Colonic mucosa (tissue), 4 donors: ENCODE measurements at regions not wholly inside any gene's neighbourhood (a gene's known extent, or its start where the extent isn't known, plus 50 kb on each side); places are given as distances from the start of the nearest gene placed in this dataset.

Experiments used
- DNase-seq: peaks from one replicate; pipeline ENCODE4 v3.0.0-alpha.2; 2020
- H3K27ac ChIP-seq: fragments of 200-600 bp; one replicate; pipeline ENCODE4 v1.8.0; 2021
- H3K27me3 ChIP-seq: fragments of 200-600 bp; one replicate; pipeline ENCODE4 v1.8.0; 2021
- H3K36me3 ChIP-seq: fragments of 200-600 bp; one replicate; pipeline ENCODE4 v1.8.0; 2021
- H3K4me1 ChIP-seq: fragments of 200-600 bp; one replicate; pipeline ENCODE4 v1.8.0; 2021; ENCODE audit warnings: mild to moderate bottlenecking
- H3K4me3 ChIP-seq: fragments of 200-600 bp; one replicate; pipeline ENCODE4 v1.8.0; 2021
- H3K9ac ChIP-seq, 2 donors: one replicate each; pipeline ENCODE4 v1.7.0; 2013; ENCODE audit warnings: control low read depth in 2 of 2, low read depth in 2 of 2, low read length in 2 of 2
- H3K9me3 ChIP-seq: fragments of 200-600 bp; one replicate; pipeline ENCODE4 v1.8.0; 2021
- intact Hi-C: fragments of 100-400 bp; cut with DNase I; formaldehyde crosslinking; loops from one replicate; pipeline ENCODE4 v1.14.1; 2022
- TF ChIP-seq, protein P1 (sequence below): fragments of 200-600 bp; IDR thresholded peaks from one replicate; pipeline ENCODE4 v1.8.0; 2022; ENCODE audit warnings: antibody characterized with exemption, mild to moderate bottlenecking
- donor health status: healthy.
- donor health status: DM: no; HTN: no; CAD: no.
- donor health status: DM: no; HTN: no; CAD: no.

- H3K4me1 ChIP-seq = peaks cover 9% of the 10 kb centered on the region
- H3K36me3 ChIP-seq = no peaks in the 10 kb centered on the region
- intact Hi-C loops = loop anchor here (2.0 to 10.0 kb wide), 5 partner anchors 85 to 398 kb away; partner anchors contain the start of gene PERP
- no peaks in the 10 kb centered on the region for H3K27me3 ChIP-seq
- H3K4me3 ChIP-seq = no peak overlapping the region
- no peak overlapping the region for H3K9ac ChIP-seq
- no peaks in the 10 kb centered on the region for H3K9me3 ChIP-seq
- TF ChIP-seq, protein P1, sequence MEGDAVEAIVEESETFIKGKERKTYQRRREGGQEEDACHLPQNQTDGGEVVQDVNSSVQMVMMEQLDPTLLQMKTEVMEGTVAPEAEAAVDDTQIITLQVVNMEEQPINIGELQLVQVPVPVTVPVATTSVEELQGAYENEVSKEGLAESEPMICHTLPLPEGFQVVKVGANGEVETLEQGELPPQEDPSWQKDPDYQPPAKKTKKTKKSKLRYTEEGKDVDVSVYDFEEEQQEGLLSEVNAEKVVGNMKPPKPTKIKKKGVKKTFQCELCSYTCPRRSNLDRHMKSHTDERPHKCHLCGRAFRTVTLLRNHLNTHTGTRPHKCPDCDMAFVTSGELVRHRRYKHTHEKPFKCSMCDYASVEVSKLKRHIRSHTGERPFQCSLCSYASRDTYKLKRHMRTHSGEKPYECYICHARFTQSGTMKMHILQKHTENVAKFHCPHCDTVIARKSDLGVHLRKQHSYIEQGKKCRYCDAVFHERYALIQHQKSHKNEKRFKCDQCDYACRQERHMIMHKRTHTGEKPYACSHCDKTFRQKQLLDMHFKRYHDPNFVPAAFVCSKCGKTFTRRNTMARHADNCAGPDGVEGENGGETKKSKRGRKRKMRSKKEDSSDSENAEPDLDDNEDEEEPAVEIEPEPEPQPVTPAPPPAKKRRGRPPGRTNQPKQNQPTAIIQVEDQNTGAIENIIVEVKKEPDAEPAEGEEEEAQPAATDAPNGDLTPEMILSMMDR = no peak
- no peak overlapping the region for H3K27ac ChIP-seq
- no peak for DNase-seq
Measured at GRCh38 chr6:137707038-137707589, 159.9 kb upstream of the TNFAIP3 start.

- H3K27me3 ChIP-seq = no peaks in the 10 kb centered on the region
- peak overlapping the region; percentile 14 for H3K27ac ChIP-seq
- intact Hi-C loops = loop anchor here (2.0 to 10.0 kb wide), 6 partner anchors 85 to 397 kb away; partner anchors contain the start of genes PERP and TNFAIP3
- H3K36me3 ChIP-seq = no peaks in the 10 kb centered on the region
- peak; percentile 81 for DNase-seq
- H3K4me1 ChIP-seq = peaks cover 9% of the 10 kb centered on the region
- no peak overlapping the region for H3K4me3 ChIP-seq
- H3K9me3 ChIP-seq = no peaks in the 10 kb centered on the region
- TF ChIP-seq, protein P1 = peak; percentile 73
- H3K9ac ChIP-seq = no peak overlapping the region
Measured at GRCh38 chr6:137707590-137708360, 159.3 kb upstream of the TNFAIP3 start.

GRCh38 chr6:137708481-137708880 is 158.6 kb upstream of the TNFAIP3 start:
- no peak for DNase-seq
- no peaks in the 10 kb centered on the region for H3K36me3 ChIP-seq
- TF ChIP-seq, protein P1 = no peak
- no peaks in the 10 kb centered on the region for H3K9me3 ChIP-seq
- intact Hi-C loops = loop anchor here (2.0 to 10.0 kb wide), 5 partner anchors 84 to 396 kb away; partner anchors contain the start of genes PERP and TNFAIP3
- H3K9ac ChIP-seq = no peak overlapping the region
- H3K4me1 ChIP-seq = peaks cover 9% of the 10 kb centered on the region
- H3K27ac ChIP-seq = no peak overlapping the region
- no peak overlapping the region for H3K4me3 ChIP-seq
- H3K27me3 ChIP-seq = no peaks in the 10 kb centered on the region

DNA sequence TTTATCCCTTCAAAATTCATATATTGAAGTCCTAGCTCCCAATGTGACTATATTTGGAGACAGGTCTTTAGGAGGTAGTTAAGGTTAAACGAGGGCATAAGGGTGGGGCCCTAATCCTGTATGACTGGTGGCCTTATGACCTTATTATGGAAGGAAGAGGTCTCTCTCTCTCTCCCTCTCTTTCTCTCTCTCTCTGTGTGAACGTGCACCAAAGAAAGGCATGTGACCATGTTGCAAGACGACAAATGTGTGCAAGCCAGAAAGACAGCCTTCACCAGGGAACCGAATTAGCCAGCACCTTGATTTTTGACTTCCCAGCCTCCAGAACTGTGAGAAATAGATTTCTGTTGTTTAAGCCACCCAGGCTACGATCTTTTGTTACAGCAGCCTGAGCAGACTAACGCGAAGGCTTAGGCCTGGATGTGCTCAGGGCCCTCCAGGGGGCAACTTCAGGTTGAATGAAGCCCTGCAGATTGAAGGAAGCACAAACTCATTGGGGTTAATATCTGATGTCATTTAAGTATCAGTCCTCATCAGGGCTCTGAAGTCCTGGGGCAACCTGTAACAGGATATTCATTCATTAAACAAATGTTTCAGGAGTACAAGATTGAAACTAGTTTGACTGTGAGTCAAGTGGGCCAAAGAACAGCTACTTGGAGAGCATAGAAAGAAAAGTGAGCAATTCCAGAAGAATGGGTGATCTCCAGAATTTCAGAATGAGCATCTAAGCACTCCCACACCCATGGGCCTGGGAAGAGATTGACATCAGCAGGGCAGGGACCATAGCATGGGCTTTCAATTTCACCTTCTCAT is 157.4 kb upstream of the TNFAIP3 start:
- no peak overlapping the region for H3K27ac ChIP-seq
- H3K4me1 ChIP-seq = peaks cover 9% of the 10 kb centered on the region
- H3K9me3 ChIP-seq = no peaks in the 10 kb centered on the region
- H3K36me3 ChIP-seq = no peaks in the 10 kb centered on the region
- no peaks in the 10 kb centered on the region for H3K27me3 ChIP-seq
- DNase-seq = no peak
- H3K9ac ChIP-seq = no peak overlapping the region
- no peak overlapping the region for H3K4me3 ChIP-seq
- TF ChIP-seq, protein P1 = no peak
- intact Hi-C loops = loop anchor here (2.0 to 10.0 kb wide), 5 partner anchors 83 to 395 kb away; partner anchors contain the start of genes PERP and TNFAIP3

DNA sequence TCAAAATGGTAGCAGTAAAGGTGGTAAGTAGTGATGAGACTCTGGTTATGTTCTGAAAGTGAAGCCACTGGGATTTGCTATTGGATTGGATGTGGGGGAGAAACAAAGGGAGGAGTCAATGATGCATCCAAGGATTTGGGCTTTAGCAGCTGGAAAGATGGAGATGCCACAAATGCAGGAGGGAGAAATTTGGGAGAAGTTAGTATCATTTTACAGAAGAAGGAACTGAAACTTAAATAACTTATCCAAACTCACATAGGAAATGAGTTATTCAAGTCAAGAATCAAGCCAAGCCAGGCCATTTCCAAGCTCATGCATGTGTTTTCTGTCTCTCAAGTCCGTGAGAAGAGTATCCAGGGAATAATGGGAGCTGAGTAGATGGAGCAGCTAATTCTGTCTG is 155.1 kb upstream of the TNFAIP3 start:
- Histone ChIP-seq H3K9me3 (no peaks in the 10 kb centered on the region), H3K4me3 (no peak overlapping the region), H3K4me1 (peaks cover 9% of the 10 kb centered on the region), H3K27me3 (no peaks in the 10 kb centered on the region), H3K9ac (no peak overlapping the region), H3K27ac (no peak overlapping the region), H3K36me3 (no peaks in the 10 kb centered on the region)
- DNase-seq = no peak
- TF ChIP-seq, protein P1 = no peak
- intact Hi-C loops = no loop called here
